Effector CD8-positive, alpha-beta T cell (primary cell): ENCODE measurements at regions not wholly inside any gene's neighbourhood (a gene's known extent, or its start where the extent isn't known, plus 50 kb on each side); places are given as distances from the start of the nearest gene placed in this dataset.

Source experiments
- DNase-seq: peaks from one replicate; lab custom pipeline; 2025; lab: John Stamatoyannopoulos, UW

GRCh38 chr12:132439333-132439904 is 50.5 kb upstream of the FBRSL1 start:
- DNase-seq: no peak

- no peak for DNase-seq
Observed at GRCh38 chr12:132438726-132439125, 51.2 kb upstream of the FBRSL1 start.

DNA sequence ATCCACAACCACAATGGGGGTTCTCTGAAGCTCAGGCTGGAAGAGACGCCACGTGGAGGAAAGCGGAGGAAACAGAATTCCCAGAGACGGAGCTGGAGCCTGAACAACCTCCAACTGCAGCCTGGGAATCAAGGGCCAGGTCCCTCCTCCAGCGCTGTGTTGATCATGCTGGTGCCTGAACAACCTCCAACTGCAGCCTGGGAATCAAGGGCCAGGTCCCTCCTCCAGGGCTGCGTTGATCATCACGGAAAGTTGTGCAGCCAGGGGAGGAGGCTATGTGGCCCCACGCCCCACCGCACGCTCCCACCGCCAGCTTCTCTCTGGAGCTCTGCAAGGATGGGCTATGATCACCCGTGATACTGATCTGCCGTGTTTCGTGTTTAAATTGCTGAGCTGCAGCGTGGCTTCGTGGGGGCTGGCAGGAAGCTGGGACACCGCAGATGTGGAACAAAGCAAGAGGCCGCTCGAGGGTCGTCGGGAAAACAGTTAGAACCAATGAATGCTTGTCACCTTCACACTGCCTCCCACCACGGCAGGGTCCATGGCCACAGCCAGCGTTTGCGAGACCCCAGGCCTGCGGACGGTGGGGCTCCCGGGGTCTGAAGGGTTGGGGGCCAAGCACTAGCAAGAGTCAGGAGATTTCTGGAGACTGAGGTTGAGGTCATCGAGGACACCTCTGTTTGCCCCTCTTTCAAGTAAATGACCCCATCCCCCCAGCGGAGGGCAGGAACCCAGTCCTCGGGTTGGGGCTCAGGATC is 51.8 kb upstream of the FBRSL1 start:
- peak; percentile 16 for DNase-seq

DNA sequence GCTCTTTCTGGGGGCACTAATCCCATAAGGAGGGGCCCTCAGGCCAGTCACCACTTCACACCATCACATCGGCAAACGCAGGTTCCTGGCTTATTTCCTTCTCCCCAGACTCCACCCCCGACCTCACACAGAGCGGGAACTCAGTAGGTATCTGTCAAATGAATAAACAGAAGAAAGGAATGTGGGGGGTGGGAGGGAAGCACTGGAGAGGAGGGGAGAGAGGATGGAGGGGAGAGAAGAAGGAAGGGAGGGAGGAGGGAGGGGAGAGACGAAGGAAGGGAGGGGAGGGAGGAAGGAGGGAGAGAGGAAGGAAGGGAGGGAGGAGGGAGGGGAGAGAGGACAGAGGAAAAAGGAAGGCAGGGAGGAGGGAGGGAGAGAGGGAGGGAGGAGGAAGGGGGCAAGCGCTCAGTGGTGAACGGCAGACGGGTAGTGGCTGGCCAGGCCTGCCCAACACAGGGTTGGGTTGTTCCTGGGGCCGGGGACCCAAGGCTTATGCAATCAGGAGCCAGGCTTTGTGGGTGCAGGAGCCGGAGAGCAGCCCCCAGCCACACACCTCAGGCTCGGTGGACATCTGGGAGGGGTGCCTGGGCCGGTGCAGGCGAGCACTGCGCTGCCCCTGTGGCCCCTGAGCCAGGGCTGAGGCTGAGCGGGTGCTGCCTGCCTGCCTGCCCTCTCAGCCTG is 52.6 kb upstream of the FBRSL1 start:
- DNase-seq: no peak

DNA sequence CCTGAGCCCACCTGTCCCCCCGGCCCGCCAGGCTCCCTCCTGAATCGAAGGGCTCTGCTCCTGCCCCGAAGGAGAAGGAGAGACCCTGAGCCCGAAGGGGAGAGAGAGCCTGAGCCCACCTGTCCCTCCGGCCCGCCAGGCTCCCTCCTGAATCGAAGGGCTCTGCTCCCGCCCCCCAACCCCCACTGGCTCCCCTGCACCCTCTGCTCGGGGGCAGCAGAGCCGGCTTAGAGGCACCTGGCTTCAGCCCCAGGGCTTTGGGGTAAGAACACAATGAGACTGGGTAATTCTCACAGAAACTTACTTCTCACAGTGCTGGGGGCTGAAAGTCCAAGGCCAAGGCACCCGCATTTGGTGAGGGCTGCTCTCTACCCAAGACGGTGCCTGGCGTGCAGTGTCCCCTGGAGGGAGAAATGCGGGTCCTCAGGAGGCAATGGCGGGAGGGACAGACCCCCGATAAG is 53.1 kb upstream of the FBRSL1 start:
- DNase-seq: no peak

GRCh38 chr12:132435486-132436187 is 54.3 kb upstream of the FBRSL1 start:
- no peak for DNase-seq

DNA sequence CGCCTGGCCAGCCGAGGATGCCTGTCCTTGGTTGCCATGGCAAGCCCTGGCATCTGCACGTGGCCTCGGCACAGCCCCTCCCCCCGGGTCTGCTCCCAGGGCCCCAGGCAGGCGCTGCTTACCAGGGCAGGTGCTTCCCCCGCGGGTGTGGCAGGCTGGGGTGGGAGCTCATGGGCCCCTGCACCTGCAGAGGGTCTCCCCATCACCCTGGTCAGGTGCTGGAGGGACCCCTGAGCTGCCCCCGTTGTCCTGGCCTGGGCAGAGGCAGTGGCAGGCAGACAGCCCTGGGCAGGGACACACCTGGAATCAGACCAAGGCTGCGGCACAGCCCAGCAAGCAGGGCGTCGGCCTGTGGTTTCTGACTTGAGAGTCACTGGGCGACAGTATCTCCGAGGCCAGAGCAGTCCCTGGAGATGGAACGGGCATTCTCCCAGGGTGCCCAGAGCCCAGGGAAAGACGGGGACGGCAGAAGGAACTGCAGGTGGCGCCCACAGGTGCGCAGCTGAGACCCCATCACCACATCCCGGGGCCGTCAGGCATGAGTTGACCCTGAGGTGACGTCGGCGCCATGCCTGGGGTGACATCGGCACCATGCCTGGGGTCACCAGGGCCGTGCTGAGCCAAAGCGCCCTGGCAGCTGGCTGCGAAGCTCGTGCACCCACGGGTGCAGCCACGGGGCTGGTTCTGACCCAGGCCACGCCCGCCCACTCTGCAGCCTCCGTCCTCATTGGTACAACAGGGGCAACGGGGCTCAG is 56.1 kb upstream of the FBRSL1 start:
- DNase-seq: no peak

GRCh38 chr12:132432721-132433577 is 57.0 kb upstream of the FBRSL1 start:
- DNase-seq: no peak

- no peak for DNase-seq
Observed at GRCh38 chr12:132432126-132432705, 57.7 kb upstream of the FBRSL1 start.

GRCh38 chr12:132430838-132431774 is 58.8 kb upstream of the FBRSL1 start:
- no peak for DNase-seq

GRCh38 chr12:132429946-132430643 is 59.9 kb upstream of the FBRSL1 start:
- DNase-seq: peak; percentile 40

DNA sequence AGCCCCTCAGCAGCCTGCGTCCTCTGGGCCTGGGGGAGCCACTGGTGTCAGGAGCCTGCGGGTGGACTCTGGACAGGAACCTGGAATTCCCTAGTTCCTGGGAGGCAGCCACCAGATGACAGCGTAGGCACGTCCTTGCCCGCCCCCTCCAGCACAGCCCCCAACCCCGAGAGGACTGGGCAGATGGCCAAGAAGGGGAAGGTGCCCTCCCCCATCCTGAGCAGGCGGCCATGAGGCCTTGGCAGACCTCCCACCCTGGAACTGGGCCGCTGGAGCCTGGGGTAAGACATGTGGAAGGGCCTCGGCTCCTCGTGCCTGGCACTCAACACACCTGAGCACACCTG is 60.4 kb upstream of the FBRSL1 start:
- DNase-seq: no peak

DNA sequence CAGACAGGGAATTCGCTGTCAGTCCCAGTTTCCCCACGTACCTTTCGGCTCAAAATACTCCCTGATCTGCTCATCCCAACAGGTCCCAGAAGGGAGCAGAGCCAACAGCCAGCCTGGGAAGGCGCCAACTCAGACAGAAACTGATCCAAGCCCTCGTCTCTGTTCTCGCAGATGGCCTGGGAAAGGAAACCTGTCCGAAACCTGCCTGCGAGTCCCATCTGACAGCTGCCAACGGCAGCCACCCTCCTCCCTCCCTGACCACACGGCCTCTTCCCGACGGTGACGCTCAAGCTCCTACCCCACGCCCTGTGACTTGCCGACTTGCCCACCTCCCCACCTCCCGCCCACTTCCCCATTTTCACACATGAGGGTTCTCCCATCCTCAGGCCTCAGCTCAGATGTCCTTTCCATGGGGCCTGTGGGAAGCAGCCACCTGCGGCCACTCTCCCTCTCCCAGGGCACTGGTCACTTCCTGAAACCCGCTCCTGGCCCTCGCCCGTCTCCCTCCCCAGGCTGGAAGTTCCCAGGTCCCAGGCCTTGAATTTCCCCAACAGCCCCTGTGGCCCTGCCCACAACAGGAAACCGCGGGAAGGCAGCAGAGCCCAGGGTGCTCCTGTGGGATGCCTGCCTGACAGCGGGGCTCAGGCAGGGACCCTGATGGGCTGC is 60.9 kb upstream of the FBRSL1 start:
- no peak for DNase-seq

GRCh38 chr12:132427999-132428935 is 61.7 kb upstream of the FBRSL1 start:
- DNase-seq: no peak

GRCh38 chr12:132427174-132427768 is 62.7 kb upstream of the FBRSL1 start:
- no peak for DNase-seq

DNA sequence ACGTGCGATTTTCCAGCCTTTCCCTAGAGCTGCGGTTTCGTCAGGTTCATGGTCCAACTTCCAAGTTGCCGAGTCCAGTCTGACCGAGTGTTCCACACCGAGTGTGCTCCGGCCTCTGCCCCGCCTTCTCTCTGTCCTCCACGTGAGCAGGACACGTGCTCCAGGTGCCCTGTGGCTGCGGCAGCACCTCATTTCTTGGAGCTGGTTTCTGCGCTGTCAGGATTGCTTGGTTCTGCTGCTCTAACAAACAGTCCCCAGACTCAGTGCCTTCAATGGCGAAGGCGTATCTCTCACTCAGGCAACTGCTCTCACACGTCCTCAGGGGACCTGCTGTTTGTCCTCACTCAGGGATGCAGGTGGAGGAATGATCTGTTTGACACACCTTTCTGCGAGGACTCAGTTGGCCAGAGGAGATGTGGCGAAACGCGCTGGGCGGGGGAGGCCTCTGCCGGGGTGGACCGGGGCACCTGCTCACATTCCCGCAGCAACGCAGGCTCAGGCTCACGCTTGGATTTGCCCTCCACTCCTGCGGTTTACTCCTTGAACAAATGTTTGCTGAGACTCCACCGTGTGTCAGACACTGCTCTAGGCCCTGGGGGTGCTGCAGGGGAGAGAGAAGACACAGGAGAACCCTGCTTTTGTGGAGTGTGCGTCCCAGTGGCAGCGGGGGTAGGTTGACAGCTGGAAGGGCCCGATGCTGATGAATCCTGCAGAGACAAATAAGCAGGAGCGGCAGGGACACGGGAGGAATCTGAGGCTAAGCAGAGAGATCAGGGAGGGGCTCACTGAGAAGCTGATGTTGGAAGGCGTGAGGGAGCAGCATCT is 63.4 kb upstream of the FBRSL1 start:
- no peak for DNase-seq
